PFSK-1 (cell line): ENCODE measurements at regions not wholly inside any gene's neighbourhood (a gene's known extent, or its start where the extent isn't known, plus 50 kb on each side); places are given as distances from the start of the nearest gene placed in this dataset.

Source experiments
- FOXP2 ChIP-seq: optimal IDR thresholded peaks from 2 replicates; pipeline ENCODE3; 2011; ENCODE audit warnings: borderline replicate concordance, control low read depth, inconsistent platforms; ENCODE audit not compliant: insufficient read depth; ENCODE audit errors: extremely low read length, extremely low read depth
- POLR2AphosphoS5 ChIP-seq: IDR thresholded peaks from 2 replicates; pipeline ENCODE4 v1.6.1; 2012; ENCODE audit warnings: low read depth, mild to moderate bottlenecking, control low read depth, low read length, moderate library complexity
- REST ChIP-seq, 2 experiments: IDR thresholded peaks; 2 replicates each; pipeline versions ENCODE4 v1.6.1 to v1.8.0; 2011 to 2012; ENCODE audit warnings: low read depth in 2 of 2, low read length in 2 of 2, control low read depth in 1 of 2, inconsistent platforms in 1 of 2, mild to moderate bottlenecking in 1 of 2, moderate library complexity in 1 of 2; ENCODE audit not compliant: insufficient read depth in 1 of 2
- SIN3A ChIP-seq: IDR thresholded peaks from 2 replicates; pipeline ENCODE4 v1.6.1; 2012; ENCODE audit warnings: mild to moderate bottlenecking, low read length, moderate library complexity, borderline replicate concordance; ENCODE audit not compliant: insufficient read depth
- TAF1 ChIP-seq: IDR thresholded peaks from 2 replicates; pipeline ENCODE4 v1.6.1; 2012; ENCODE audit warnings: low read length, control low read depth, borderline replicate concordance; ENCODE audit not compliant: insufficient read depth

- TF ChIP-seq SIN3A (no peak), TAF1 (no peak), POLR2AphosphoS5 (no peak), FOXP2 (no peak), REST (IDR thresholded peaks at IDR 0.05; ENCODE audit: insufficient read depth in 1 of 2, low read depth in 2 of 2, low read length in 2 of 2) (no peak)
These were observed 537.7 kb upstream of the NMUR2 start for GRCh38 chr5:152942633-152943336.

DNA sequence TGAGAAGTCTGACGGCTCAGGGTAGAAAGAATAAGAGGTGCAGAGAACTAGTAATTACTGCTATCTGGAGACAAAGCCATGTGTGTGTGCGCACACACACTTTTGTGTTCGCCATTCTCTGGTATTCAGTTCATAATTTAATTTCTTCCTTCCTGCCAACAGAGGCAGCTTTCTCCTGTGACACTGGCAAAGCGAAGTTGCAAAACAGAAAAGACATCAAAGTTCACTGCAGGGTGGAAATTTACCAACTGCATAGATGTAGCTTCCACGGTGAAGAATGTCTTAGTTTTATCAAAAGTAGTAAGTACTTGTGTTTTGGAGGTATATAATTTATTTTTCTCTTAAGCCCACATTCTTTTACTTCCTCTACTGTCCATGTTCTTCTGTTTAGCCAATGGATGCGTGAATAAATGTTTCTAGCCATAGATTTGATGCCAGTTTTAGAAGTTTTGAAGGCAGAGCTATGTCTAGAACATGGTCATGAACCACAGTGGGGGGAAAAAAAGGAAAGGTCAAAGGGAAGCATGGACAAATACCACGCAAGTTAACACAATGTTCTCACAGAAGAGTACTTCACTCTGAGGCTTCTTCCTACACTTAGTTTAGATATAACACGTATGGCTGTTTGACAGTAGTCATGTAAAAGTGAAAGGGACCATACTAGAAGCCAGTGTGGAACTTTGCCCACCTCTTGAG lies 536.5 kb upstream of the GRIA1 start:
- TF ChIP-seq SIN3A, result no peak
- no peak for TF ChIP-seq POLR2AphosphoS5
- no peak for TF ChIP-seq TAF1
- TF ChIP-seq REST (IDR thresholded peaks at IDR 0.05; ENCODE audit: insufficient read depth in 1 of 2, low read depth in 2 of 2, low read length in 2 of 2), result no peak
- TF ChIP-seq FOXP2, result no peak

DNA sequence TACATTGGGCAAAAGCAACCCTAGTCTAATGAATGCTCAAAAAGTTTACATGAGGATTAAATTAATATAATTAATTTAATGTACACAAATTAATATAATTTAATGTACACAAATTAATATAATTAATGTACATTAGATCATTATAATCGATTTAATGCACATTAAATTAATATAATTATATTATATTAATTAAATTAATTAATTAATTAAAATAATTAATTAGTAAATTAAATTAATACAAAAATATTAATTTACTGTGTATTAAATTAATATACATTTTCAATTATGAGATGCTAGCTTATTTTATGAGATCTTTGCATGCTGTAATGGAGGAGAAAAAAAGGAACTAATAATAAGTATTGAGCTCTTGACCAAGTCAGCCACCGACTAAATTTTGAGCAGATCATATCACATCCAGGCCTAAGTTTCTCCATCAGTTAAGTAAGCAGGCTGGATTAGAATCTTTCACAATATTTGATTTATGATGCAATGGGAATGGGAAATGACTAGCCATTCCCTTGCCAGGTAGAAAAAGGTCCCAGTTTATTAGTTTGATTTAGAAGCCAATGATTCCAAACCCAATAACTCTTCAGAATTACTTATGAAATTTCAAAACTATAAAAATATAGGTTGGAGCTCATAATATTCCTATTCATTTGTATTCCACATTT lies 533.4 kb upstream of the GRIA1 start:
- TF ChIP-seq FOXP2 (no peak), SIN3A (no peak), TAF1 (no peak), REST (IDR thresholded peaks at IDR 0.05; ENCODE audit: insufficient read depth in 1 of 2, low read depth in 2 of 2, low read length in 2 of 2) (no peak), POLR2AphosphoS5 (no peak)

DNA sequence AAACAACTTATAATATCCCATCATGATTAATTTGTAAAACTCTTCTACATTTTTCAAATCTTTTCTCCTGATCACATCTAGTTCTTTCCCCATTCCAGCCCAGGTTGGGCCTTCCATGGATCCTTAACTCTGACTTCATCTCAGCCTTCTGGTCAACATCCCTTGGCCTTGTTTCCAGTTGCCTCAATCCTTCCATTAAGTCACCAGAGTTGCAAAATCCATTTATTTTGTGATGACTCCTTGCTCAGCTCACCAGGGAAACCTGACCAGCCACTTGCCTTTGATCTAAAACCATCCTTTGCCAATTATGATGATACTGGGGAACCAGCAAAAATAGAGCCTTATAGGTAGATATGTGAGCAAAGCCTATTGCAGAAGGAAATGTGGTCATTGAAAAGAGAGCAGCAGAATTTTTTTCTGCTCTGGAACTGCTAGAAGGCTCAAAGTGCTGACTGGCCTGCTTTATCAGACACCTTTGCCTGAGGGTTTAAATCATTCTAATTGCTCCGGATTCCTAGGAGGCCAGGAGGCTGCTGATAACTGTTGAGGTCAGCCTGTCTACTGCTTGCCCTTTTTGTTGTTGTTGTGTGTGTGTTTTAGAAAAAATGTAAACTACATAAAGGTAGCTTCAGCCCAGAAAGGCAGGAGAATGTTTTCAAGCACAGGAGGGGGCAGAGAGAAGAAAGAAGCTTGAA lies 512.2 kb upstream of the GRIA1 start:
- TF ChIP-seq FOXP2, result no peak
- no peak for TF ChIP-seq POLR2AphosphoS5
- no peak for TF ChIP-seq SIN3A
- TF ChIP-seq REST (IDR thresholded peaks at IDR 0.05; ENCODE audit: insufficient read depth in 1 of 2, low read depth in 2 of 2, low read length in 2 of 2), result no peak
- TF ChIP-seq TAF1, result no peak
